GM19193 (cell line): ENCODE measurements at regions not wholly inside any gene's neighbourhood (a gene's known extent, or its start where the extent isn't known, plus 50 kb on each side); places are given as distances from the start of the nearest gene placed in this dataset.

Experiments
- POLR2A ChIP-seq: IDR thresholded peaks from 4 replicates; pipeline ENCODE4 v1.6.1; 2011; ENCODE audit not compliant: insufficient read depth, insufficient read length; ENCODE audit errors: extremely low read depth

DNA sequence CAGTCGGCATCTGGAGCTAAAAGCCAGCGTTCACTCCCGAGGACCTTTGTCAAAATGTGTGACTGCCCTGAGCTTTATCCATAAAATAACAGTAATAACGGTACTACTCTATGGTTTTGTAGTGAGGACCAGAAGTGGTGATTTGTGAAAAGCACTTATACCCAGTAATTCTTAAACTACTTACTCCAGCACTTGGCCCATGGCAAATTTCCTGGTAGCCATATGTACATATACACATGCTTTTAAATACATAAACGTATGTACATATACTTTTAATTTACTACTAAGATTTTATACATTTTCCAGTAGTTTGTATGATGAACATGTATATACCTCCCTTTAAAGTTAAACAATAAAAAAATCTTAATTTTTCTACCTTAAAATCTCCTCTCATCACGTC, 163.8 kb upstream of the TMEM132C start:
- no peak for TF ChIP-seq POLR2A

DNA sequence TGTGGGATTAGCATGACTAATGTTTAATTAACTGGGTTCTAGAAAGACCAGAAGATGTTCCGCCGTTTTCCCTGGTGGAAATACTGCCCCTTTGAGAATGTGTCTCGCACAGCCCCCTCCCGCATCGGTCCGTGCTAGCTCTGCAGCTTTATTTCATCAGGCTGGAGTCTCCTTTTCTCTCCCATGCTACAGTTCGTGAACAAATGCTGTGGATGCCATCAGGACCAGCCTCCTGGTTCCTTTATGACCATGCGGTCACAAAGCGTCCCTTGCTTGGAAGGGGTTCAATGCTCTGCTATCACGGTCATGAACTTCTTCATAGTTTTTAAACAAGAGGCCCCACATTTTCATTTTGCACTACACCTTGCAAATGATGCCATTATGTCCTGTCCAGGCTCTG, 157.7 kb upstream of the TMEM132C start:
- TF ChIP-seq POLR2A = no peak

DNA sequence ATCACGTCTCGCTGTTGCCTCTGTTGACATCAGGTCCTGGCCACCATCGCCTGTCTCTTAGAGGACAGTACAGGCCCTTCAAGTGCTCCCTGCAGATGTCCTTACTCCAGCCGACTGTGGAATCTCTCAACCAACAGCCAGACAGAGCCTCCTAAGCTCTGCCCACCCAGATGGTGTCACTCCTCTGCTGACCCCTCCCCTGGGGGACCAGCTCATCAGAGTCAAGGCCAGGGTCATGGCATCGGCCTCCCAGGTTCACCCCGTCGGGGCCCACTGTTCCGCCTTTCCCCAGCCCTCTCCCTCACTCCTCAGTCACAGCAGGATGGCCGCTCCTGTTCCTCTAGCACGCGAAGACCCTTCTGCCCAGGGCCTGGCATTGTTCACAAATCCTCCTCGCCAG, 157.3 kb upstream of the TMEM132C start:
- TF ChIP-seq POLR2A = no peak

DNA sequence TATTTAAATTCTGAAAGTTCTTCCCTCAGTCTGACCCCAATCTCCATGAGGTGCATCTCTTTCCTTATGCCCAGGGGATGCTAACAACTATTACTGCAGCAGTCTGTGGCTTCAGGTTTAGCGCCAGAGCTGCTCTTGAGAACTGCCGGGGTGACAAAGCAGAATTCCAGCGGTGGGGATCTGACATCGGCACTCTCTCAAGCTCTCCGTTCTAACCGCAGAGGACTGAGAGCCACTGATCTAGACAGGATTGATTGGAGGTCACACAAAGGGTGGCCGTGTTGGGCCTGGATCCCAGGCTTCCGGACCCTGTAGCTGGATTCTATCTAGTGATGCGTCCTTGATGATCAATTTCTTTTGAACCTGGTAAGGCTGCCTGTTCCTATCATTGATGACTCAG, 155.6 kb upstream of the TMEM132C start:
- no peak for TF ChIP-seq POLR2A

DNA sequence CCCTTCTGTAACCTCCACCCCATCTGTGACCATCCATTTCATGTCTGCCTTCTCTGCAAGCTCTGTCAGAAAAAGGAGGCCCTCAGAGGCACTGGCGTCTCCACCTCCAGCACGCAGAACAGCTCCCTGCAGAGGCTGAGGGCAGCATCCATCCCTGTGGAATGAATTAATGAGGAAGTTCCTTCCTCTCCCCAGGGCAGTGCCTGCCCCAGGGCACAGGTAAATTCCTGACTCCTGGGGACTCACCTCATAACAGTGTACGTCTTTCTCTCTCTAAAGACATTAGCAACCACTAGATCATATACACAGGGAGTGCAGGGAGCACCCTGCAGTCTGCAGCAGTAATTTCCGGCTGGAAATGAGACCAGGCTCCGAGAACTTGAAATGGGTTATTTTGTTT, 155.0 kb upstream of the TMEM132C start:
- TF ChIP-seq POLR2A = no peak

- TF ChIP-seq POLR2A = no peak
Measured at GRCh38 chr12:128114485-128114884, 152.5 kb upstream of the TMEM132C start.

GRCh38 chr12:128116537-128116936, 150.4 kb upstream of the TMEM132C start:
- no peak for TF ChIP-seq POLR2A

GRCh38 chr12:128120035-128120434, 146.9 kb upstream of the TMEM132C start:
- TF ChIP-seq POLR2A = no peak

DNA sequence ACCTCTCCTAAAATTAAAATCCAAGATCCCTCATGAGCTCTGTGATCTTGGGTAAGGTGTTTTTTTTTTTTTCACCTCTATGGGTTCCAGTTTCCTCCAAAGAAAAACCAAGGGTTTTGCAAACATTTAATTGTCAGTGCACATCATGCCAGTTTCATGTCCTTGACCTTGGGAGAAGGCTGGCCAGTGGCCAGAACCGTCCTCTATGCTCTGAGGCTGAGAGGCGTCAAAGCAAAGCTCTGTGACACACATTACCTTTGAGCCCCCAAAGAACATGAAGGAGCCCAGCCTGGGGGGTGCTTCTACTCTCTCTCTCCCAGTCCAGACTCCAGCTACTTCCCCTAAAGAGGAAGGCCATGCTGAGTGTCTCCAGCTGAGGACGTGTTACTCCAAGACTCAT, 145.5 kb upstream of the TMEM132C start:
- no peak for TF ChIP-seq POLR2A

DNA sequence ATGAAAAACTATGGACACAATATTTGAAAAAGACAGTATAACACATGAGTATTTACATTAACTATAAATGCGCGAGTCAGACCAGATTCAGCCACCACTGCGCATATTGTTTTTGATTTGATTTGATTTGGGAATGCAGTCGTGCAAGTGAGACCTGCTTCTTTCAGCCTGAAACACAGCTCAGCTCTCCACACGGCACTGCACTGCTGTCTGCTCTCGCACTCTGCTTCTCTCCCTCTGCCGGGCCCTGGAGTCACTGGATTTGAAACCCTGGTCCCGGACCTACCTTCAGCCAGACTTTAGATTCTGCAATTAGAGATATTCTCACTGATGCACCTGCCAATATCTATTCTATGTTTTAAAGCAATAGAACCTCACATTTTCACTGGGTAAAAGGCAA, 143.9 kb upstream of the TMEM132C start:
- TF ChIP-seq POLR2A = no peak

GRCh38 chr12:128131955-128132354, 135.0 kb upstream of the TMEM132C start:
- no peak for TF ChIP-seq POLR2A

DNA sequence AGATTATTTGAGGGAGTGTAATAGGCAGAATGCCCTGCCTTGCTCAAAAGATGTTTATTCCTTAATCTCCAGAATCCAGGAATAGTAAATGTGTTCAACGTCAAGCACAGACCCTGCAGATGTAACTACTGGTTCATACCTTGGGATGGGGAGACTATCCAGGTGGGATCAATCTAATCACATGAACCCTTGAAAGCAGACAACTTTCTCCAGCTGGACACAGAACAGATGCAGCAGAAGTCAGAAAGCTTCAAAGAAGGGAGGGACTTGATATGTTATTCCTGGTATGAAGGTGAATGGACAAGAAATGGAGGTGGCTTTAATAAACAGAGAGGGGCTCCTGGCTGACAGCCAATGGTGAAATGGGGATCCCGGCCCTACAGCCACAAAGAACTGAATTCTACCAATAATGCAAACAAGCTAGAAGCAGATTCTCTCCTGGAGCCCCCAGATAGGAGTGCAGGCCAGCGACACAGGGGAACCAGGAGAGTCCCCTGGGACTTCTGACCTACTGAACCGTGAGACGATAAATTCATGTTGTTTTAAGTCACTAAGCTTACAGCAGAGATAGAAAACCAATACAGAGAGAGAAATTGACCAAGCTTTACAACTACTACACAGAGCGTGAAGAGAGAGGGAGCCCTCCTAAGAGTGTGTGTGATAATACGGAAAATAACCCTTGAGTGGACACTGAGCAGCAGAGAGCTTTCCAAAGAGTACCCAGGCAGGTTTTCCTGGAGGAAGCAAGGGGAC, 133.5 kb upstream of the TMEM132C start:
- no peak for TF ChIP-seq POLR2A

GRCh38 chr12:128137140-128137539, 129.8 kb upstream of the TMEM132C start:
- TF ChIP-seq POLR2A = no peak

DNA sequence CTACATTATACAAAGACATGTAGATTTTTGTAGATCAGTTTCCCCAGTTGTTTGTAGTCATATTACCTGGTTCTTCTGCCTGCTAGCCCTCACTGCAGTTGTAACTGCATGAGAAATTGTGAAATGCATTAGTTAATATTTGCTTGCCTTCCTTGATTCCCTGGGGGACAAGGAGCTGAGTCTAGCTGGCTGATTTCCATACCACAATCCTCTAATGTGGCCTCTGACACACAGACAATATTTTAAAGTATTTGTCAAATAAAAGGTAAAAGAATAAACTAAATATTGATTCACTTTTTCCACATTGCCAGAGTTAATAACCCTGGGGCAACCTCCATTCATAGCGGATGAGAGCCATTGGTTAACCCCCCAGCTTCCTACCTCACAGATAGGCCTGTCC, 128.8 kb upstream of the TMEM132C start:
- no peak for TF ChIP-seq POLR2A

DNA sequence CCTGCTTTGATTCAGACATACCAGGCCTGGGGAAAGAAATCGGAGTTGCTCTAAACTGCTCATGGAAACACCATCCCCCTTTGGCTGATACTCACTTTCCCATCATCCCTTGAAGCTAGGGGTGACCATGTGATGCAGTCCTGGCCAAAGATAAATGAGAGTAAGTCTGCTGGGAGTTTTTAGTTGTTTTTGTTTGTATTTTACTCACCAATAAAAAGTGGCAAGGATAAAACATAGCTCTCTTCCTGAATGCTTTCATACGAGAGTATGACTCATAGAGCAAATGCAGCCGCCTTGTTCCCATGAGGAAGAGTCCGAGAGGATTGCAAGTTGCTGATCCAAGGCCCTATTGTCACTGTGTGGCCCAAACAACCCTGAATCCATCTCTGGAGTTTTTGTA, 126.4 kb upstream of the TMEM132C start:
- TF ChIP-seq POLR2A = no peak

DNA sequence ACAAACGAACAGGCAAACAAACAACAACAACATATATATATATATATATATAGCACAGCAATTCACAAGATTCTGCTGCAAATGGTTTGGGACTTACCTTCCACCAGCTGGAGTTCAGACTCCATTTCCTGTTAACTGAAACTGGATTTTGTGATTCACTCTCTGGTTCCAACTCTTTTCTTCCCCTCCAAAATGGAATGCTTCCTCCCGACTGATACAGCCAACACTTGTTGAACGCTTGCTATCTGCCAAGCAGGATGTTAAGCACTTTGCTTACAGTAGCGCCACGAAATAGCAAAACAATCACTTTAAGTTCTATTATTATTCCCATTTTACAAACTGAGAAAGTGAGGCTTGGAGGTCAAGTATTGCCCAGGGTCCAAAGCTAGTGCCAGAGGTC, 116.0 kb upstream of the TMEM132C start:
- no peak for TF ChIP-seq POLR2A

DNA sequence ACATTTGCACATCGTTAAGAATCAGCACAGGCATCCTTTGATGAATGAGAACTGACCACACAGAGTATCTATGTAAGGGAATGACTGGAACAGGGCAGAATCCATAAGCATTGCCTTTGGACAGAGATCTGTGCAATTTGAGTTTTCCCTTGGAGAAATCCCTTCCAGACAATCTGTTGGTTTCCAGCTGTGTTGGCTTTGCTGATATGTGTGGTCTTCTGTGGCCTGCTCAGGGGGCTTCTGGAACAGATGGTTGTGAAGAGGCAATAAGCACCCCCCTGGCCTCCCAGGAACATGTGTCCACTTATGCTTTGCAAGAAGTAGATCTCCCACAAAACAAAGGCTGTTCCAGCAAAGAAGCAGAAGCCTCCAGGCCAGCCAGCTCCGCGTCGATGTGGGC, 111.4 kb upstream of the TMEM132C start:
- TF ChIP-seq POLR2A = no peak
